Gastrocnemius medialis (tissue), 4 donors: ENCODE measurements at regions not wholly inside any gene's neighbourhood (a gene's known extent, or its start where the extent isn't known, plus 50 kb on each side); places are given as distances from the start of the nearest gene placed in this dataset.
"Not testable (repeated sequence)": the region's sequence is repeated elsewhere in the genome, so short reads cannot be mapped to it uniquely, and the experiment has no call there.

Experiments
- ATAC-seq, 2 donors: fragments of 150-250 bp; one replicate each; pipeline ENCODE4 v1.9.1; 2016
- DNase-seq, 2 donors: peaks; one replicate each; pipeline ENCODE4 v3.0.0-alpha.2; 2019
- H3K27ac ChIP-seq, 4 donors: fragments of 200-600 bp; sonication (generic); 1 replicate in 1 of 4; 2 replicates in 3 of 4; pipeline ENCODE4 v1.5.1; 2016 to 2018; ENCODE audit warnings: mild to moderate bottlenecking in 2 of 4, moderate library complexity in 1 of 4
- H3K27me3 ChIP-seq, 3 donors: fragments of 200-600 bp; sonication (generic) in 2 of 3; 1 replicate in 1 of 3; 2 replicates in 2 of 3; pipeline versions ENCODE4 v1.5.1 to v1.6.0; 2016 to 2019; ENCODE audit warnings: mild to moderate bottlenecking in 1 of 3, moderate library complexity in 1 of 3
- H3K36me3 ChIP-seq, 2 donors: fragments of 200-600 bp; sonication (generic) in 1 of 2; one replicate each; pipeline ENCODE4 v1.5.1; 2017 to 2018
- H3K4me1 ChIP-seq, 2 donors: fragments of 200-600 bp; sonication (generic) in 1 of 2; one replicate each; pipeline ENCODE4 v1.5.1; 2016 to 2017; ENCODE audit warnings: mild to moderate bottlenecking in 2 of 2
- H3K4me3 ChIP-seq, 4 donors: fragments of 200-600 bp; sonication (generic) in 3 of 4; 1 replicate in 1 of 4; 2 replicates in 3 of 4; pipeline ENCODE4 v1.5.1; 2016 to 2019; ENCODE audit warnings: mild to moderate bottlenecking in 2 of 4
- H3K9me3 ChIP-seq, 3 donors: fragments of 200-600 bp; sonication (generic) in 2 of 3; 1 replicate in 1 of 3; 2 replicates in 2 of 3; pipeline ENCODE4 v1.5.1; 2016 to 2019
- POLR2A ChIP-seq, 2 donors: fragments of 450-650 bp; IDR thresholded peaks; one replicate each; pipeline ENCODE4 v1.6.1; 2017; ENCODE audit warnings: antibody characterized with exemption in 2 of 2, mild to moderate bottlenecking in 2 of 2, moderate library complexity in 2 of 2
- in situ Hi-C, 4 donors: fragments of 200-750 bp; cut with MboI; loops; one replicate each; pipeline versions ENCODE4 v1.15.0 to v1.8.0; 2017; ENCODE audit warnings: low sequenced_read_pairs in 4 of 4
- intact Hi-C: fragments of 100-400 bp; cut with DNase I; formaldehyde crosslinking; loops from one replicate; pipeline ENCODE4 v1.15.1; 2023; ENCODE audit warnings: low total_unique reads
- TF ChIP-seq, protein P1 (sequence below), 5 experiments: fragments of 450-650 bp in 3 of 5; fragments of 200-600 bp in 2 of 5; sonication (generic) in 2 of 5; IDR thresholded peaks in 4 of 5; conservative IDR thresholded peaks in 1 of 5; 1 replicate in 4 of 5; 2 replicates in 1 of 5; pipeline ENCODE4 v1.5.1; 2016 to 2019; ENCODE audit warnings: antibody characterized with exemption in 5 of 5, mild to moderate bottlenecking in 3 of 5, moderate library complexity in 3 of 5

DNA sequence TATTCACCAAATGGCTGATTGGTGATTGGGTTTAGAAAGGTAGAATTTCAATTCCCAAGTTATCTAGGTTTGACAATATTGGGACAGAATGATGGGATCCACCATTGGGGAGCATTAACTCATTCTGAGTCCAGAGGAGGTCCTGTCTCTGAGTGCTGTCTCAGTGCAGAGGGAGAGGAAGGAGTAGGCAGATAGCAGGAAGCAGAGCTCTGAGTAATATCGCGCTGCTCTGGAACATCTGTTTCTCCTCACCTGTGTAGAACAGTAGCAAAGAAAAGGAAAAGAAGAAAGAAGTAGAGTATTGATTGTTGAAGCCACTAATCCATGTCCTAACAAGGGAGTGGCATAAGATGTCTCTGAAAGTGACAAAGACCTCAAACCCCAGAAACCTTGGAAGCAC lies 1657.8 kb downstream of the MRPL39 start:
- in situ Hi-C loops: no loop called here
- Histone ChIP-seq H3K36me3 (no peaks in the 10 kb centered on the region), H3K4me1 (no peaks in the 10 kb centered on the region), H3K9me3 (no peaks in the 10 kb centered on the region), H3K4me3 (no peak overlapping the region), H3K27ac (no peak overlapping the region), H3K27me3 (no peaks in the 10 kb centered on the region)
- DNase-seq: no peak
- TF ChIP-seq POLR2A (IDR thresholded peaks at IDR 0.05): no peak
- TF ChIP-seq, protein P1, sequence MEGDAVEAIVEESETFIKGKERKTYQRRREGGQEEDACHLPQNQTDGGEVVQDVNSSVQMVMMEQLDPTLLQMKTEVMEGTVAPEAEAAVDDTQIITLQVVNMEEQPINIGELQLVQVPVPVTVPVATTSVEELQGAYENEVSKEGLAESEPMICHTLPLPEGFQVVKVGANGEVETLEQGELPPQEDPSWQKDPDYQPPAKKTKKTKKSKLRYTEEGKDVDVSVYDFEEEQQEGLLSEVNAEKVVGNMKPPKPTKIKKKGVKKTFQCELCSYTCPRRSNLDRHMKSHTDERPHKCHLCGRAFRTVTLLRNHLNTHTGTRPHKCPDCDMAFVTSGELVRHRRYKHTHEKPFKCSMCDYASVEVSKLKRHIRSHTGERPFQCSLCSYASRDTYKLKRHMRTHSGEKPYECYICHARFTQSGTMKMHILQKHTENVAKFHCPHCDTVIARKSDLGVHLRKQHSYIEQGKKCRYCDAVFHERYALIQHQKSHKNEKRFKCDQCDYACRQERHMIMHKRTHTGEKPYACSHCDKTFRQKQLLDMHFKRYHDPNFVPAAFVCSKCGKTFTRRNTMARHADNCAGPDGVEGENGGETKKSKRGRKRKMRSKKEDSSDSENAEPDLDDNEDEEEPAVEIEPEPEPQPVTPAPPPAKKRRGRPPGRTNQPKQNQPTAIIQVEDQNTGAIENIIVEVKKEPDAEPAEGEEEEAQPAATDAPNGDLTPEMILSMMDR (IDR thresholded peaks at IDR 0.05 in 4 of 5, conservative IDR thresholded peaks at IDR 0.05 in 1 of 5): no peak
- no peak for ATAC-seq
- intact Hi-C loops: no loop called here

DNA sequence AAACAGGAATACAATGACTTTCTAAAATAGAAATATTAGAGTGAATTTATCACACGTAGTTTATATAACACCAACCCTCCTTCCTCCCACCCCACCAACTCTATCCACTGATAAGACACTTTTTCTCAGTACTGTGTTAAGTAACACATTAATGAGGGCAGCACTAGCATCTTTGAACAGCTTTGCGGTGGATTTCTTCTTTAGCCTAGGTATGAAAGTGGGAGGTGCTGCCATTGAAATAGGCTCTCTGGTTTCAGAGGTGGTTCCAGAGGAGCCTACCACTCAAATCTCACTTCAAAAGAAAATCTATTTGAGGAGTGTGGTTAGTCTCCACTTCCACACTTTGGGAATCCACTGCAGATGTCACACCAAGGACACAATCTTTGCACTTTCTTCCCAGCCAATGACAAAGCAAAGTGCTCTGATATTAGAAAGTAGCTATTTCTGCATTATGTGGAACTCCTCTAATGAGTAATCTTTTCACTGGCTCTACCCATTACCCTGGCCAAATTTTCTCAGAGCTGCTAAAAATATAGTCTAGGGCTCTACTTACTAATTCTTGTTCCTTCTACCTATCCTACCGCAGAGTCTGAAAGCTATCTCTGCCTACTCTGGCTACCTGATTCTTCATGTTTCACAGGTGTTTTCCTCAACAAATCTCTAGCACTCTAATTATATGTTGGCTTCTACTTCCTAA lies 1667.8 kb downstream of the MRPL39 start:
- H3K27me3 ChIP-seq: no peaks in the 10 kb centered on the region
- no peak overlapping the region for H3K4me3 ChIP-seq
- H3K27ac ChIP-seq: no peak overlapping the region
- DNase-seq (no peak), ATAC-seq (no peak)
- TF ChIP-seq, protein P1 (IDR thresholded peaks at IDR 0.05 in 4 of 5, conservative IDR thresholded peaks at IDR 0.05 in 1 of 5): no peak
- TF ChIP-seq POLR2A (IDR thresholded peaks at IDR 0.05): no peak
- intact Hi-C loops (no loop called here), in situ Hi-C loops (no loop called here)
- H3K9me3 ChIP-seq: no peaks in the 10 kb centered on the region
- H3K4me1 ChIP-seq: no peaks in the 10 kb centered on the region
- no peaks in the 10 kb centered on the region for H3K36me3 ChIP-seq

DNA sequence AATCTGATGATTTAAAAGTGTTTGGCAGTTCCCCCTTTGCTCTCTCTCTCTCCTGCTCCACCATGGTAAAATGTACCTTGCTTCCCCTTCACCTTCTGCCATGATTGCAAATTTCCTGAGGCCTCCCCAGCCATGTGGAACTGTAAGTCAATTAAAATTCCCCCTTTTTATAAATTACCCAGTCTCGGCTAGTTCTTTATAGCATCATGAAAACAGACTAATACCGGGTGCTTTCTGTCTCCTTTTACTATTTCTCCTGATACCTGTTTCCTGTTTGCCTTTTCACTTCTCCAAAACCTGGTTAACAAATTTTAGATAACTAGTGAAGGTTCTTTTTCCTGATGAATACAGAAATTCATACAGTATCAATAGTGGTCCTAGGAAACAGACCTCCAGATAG lies 1670.3 kb downstream of the MRPL39 start:
- DNase-seq: no peak
- TF ChIP-seq, protein P1 (IDR thresholded peaks at IDR 0.05 in 4 of 5, conservative IDR thresholded peaks at IDR 0.05 in 1 of 5): no peak
- no peak for TF ChIP-seq POLR2A (IDR thresholded peaks at IDR 0.05)
- H3K27me3 ChIP-seq: no peaks in the 10 kb centered on the region
- in situ Hi-C loops: no loop called here
- H3K4me1 ChIP-seq: no peaks in the 10 kb centered on the region
- intact Hi-C loops: no loop called here
- H3K36me3 ChIP-seq: no peaks in the 10 kb centered on the region
- no peak overlapping the region for H3K27ac ChIP-seq
- no peaks in the 10 kb centered on the region for H3K9me3 ChIP-seq
- H3K4me3 ChIP-seq: no peak overlapping the region
- ATAC-seq: no peak

DNA sequence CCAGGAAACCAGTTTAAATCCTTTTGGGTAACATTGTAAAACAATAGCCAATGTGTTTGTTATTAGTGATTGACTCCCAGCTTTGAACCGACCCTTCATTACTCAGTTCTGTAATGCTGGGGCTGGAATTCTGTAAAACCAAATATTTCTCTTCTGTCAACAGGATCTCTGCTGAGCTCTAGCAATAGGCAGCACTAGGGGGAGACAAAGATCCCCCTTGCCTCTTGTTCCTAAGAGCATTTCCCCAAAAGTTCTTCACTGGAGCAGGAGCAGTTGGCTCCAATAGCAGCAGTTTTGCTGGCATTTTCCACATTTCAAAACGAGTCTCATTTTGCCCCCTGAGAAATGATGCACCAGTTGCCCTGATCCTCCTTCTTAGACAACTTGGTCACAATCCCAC lies 1671.1 kb downstream of the MRPL39 start:
- Histone ChIP-seq H3K4me3 (no peak overlapping the region), H3K27ac (no peak overlapping the region), H3K27me3 (no peaks in the 10 kb centered on the region), H3K36me3 (no peaks in the 10 kb centered on the region), H3K9me3 (no peaks in the 10 kb centered on the region), H3K4me1 (no peaks in the 10 kb centered on the region)
- ATAC-seq: no peak
- no peak for TF ChIP-seq POLR2A (IDR thresholded peaks at IDR 0.05)
- TF ChIP-seq, protein P1 (IDR thresholded peaks at IDR 0.05 in 4 of 5, conservative IDR thresholded peaks at IDR 0.05 in 1 of 5): no peak
- in situ Hi-C loops: no loop called here
- intact Hi-C loops: no loop called here
- no peak for DNase-seq

DNA sequence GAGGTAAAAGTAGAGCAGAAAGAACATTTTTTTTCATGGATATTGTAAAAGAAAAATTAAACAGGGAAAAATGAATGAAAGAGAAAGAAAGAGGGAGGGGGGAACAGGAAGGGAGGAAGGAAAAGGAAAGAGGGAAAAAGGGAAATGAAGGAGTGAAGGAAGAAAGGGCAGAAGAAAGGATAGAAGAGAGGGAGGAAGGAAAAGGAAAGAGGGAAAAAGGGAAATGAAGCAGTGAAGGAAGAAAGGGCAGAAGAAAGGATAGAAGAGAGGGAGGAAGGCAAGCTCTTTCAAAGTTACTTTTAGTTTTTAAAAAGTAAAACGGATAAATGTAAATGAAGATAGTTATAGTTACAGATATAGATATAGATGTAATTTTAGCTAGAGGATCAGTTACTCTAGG lies 1676.7 kb downstream of the MRPL39 start:
- ATAC-seq: no peak
- H3K9me3 ChIP-seq: no peaks in the 10 kb centered on the region
- H3K27me3 ChIP-seq: no peaks in the 10 kb centered on the region
- in situ Hi-C loops: no loop called here
- no peaks in the 10 kb centered on the region for H3K4me1 ChIP-seq
- TF ChIP-seq, protein P1 (IDR thresholded peaks at IDR 0.05 in 4 of 5, conservative IDR thresholded peaks at IDR 0.05 in 1 of 5): no peak
- TF ChIP-seq POLR2A (IDR thresholded peaks at IDR 0.05): no peak
- H3K27ac ChIP-seq: no peak overlapping the region
- H3K4me3 ChIP-seq: no peak overlapping the region
- H3K36me3 ChIP-seq: no peaks in the 10 kb centered on the region
- DNase-seq: no peak
- intact Hi-C loops: no loop called here

DNA sequence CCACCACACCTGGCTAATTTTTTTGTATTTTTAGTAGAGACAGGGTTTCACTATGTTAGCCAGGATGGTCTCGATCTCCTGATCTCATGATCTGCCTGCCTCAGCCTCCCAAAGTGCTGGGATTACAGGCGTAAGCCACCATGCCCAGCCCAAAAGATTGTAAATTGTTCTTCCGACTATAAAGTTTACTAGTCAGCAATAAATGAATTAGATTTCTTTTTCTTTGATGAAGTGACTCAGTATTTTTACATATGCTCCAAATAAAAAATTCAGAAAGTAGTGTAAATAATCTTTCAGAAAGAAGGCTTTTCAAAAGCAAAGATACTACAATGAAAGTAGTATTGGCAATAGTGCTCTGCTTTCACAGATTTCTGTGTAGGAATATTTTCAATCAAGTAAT lies 1680.9 kb downstream of the MRPL39 start:
- ATAC-seq, in situ Hi-C loops, intact Hi-C loops, DNase-seq, H3K9me3 ChIP-seq, H3K4me1 ChIP-seq, H3K4me3 ChIP-seq, H3K36me3 ChIP-seq, H3K27ac ChIP-seq, H3K27me3 ChIP-seq: not testable (repeated sequence)
